Myocyte (in vitro differentiated cells): ENCODE measurements at regions not wholly inside any gene's neighbourhood (a gene's known extent, or its start where the extent isn't known, plus 50 kb on each side); places are given as distances from the start of the nearest gene placed in this dataset.
A peak's percentile ranks its signal among the peaks of the same experiment; 100 is the strongest.

ENCODE experiments used
- DNase-seq: peaks from one replicate; pipeline ENCODE4 v3.0.0-alpha.2; 2012; ENCODE audit warnings: low read depth

- DNase-seq: no peak
Measured at GRCh38 chr2:9085353-9085752, 81.9 kb upstream of the MBOAT2 start.

- DNase-seq: no peak
Measured at GRCh38 chr2:9083287-9083686, 79.8 kb upstream of the MBOAT2 start.

GRCh38 chr2:9082158-9082557 is 78.7 kb upstream of the MBOAT2 start:
- DNase-seq: no peak

- DNase-seq: no peak
Measured at GRCh38 chr2:9081750-9082149, 78.3 kb upstream of the MBOAT2 start.

- no peak for DNase-seq
Measured at GRCh38 chr2:9078405-9078804, 74.9 kb upstream of the MBOAT2 start.

GRCh38 chr2:9077691-9078090 is 74.2 kb upstream of the MBOAT2 start:
- no peak for DNase-seq

- DNase-seq: no peak
Measured at GRCh38 chr2:9076755-9077154, 73.3 kb upstream of the MBOAT2 start.

GRCh38 chr2:9076210-9076609 is 72.7 kb upstream of the MBOAT2 start:
- DNase-seq: no peak

GRCh38 chr2:9074930-9075329 is 71.4 kb upstream of the MBOAT2 start:
- DNase-seq: no peak

GRCh38 chr2:9071584-9072124 is 68.2 kb upstream of the MBOAT2 start:
- DNase-seq: no peak

- no peak for DNase-seq
Measured at GRCh38 chr2:9071032-9071431, 67.5 kb upstream of the MBOAT2 start.

- DNase-seq: no peak
Measured at GRCh38 chr2:9069543-9069942, 66.1 kb upstream of the MBOAT2 start.

- DNase-seq: no peak
Measured at GRCh38 chr2:9065901-9066300, 62.4 kb upstream of the MBOAT2 start.

GRCh38 chr2:9063023-9063606 is 59.6 kb upstream of the MBOAT2 start:
- no peak for DNase-seq

GRCh38 chr2:9060819-9061218 is 57.3 kb upstream of the MBOAT2 start:
- no peak for DNase-seq

- peak; percentile 65 for DNase-seq
Measured at GRCh38 chr2:9057939-9058761, 54.7 kb upstream of the MBOAT2 start.

GRCh38 chr2:9055471-9055870 is 52.0 kb upstream of the MBOAT2 start:
- no peak for DNase-seq

GRCh38 chr2:9053534-9053931 is 50.0 kb upstream of the MBOAT2 start:
- no peak for DNase-seq
